ENCODE measurements at regions not wholly inside any gene's neighbourhood (a gene's known extent, or its start where the extent isn't known, plus 50 kb on each side); places are given as distances from the start of the nearest gene placed in this dataset.
"Not testable (repeated sequence)": the region's sequence is repeated elsewhere in the genome, so short reads cannot be mapped to it uniquely, and the experiment has no call there.

DNA sequence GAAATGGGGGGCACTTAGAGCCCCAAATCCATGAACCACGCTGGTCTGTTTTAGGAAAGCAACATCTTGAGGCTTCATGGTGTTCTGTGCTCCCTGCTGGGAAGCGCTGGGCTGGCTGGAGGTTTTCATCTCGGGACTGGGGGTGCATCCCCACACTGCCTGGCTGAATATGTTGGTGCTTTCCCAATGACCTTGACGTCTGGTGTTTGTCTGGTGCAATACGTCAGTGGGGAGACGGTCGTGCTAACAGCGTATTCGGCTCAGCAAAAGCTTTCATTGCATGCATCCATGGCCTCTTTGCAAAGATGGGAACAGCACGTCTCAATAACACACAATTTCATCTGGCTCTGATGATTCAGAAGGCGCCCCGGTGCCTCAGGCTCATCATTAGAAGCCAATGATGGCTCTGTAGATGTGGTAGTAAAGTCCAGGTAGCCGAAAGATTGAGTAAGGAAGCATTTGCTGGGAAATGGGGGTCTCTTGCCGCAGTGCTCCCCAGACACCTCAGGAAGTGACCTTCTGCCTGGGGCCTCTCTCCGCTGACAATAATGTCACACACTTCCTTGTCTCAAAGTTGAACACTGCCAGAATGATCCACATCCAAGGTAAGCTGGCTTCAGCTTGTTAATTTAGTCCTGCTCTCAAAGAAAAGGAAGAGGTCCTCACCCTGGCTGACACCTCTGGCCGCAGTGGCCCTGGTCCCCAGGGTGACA, 97.7 kb downstream of the ING1 start:
- no peak for DNase-seq

GRCh38 chr13:110811771-110812120, 98.2 kb downstream of the ING1 start:
- DNase-seq = no peak

DNA sequence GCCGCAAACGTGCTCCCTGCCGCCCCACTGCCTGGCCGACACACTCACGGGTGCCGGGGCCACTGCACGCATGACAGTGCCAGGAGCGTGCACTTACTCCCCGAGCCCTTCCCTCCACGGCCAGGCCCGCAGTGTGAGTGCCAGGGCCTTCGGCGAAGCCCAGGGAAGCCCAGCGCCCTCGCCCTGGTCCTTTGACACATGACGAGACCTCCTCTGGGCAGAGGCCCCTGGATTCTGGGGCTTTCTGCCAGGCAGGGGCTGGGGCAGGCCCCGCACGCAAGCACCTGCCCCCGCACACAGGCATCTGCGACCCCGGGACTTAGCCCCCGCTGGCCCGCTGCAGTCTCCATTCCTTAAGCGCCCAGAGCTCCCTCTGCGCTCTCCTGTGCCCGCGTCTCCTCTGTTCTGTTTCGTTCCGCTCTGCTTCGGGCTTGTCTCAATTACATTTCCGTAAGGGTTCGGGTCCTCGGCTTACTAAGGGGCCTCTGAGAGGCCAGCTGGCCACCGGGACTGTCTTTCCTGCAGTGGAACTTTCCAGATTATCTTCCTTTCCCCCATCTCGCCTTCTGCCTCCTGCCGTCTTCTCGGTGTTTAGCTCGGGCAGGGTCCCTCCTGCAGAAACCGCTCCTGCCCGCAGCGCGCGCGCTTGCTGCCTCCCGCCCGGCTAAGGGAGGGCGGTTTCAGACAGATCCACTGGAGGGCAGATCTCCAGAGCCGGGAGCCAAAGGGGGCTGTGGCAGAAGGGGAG, 98.8 kb downstream of the ING1 start:
- DNase-seq = no peak

DNA sequence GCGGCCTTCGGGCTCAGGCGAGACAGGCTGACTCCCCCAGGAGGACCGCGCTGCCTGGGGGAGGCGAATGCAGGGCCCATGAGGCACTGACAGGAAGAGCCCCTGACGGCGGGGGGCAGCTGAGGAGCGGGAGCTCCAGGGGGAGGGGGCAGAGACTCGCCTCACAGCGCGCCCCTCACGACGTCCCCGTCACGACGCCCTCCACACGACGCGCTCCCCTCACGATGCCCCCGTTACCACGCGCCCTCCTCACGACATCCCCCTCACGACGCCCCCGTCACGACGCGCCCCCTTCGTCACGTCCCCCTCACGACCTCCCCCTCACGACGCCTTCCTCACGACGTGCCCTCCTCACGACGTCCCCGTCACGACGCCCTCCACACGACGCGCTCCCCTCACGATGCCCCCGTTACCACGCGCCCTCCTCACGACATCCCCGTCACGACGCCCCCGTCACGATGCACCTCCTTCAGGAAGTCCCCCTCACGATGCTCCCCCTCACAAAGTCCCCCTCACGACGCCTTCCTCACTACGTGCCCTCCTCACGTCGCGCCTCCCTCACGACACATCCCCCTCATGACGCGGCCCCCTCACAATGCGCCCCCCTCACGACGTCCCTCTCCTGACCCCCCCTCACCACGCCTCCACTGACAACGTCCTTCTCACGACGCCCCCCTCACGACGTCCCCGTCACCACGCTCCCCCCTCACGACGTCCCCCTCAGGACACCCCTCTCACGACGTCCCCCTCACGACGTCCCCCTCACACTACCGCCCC, 99.6 kb downstream of the ING1 start:
- no peak for DNase-seq

- DNase-seq = no peak
Measured at GRCh38 chr13:110813646-110814624, 100.4 kb downstream of the ING1 start.

DNA sequence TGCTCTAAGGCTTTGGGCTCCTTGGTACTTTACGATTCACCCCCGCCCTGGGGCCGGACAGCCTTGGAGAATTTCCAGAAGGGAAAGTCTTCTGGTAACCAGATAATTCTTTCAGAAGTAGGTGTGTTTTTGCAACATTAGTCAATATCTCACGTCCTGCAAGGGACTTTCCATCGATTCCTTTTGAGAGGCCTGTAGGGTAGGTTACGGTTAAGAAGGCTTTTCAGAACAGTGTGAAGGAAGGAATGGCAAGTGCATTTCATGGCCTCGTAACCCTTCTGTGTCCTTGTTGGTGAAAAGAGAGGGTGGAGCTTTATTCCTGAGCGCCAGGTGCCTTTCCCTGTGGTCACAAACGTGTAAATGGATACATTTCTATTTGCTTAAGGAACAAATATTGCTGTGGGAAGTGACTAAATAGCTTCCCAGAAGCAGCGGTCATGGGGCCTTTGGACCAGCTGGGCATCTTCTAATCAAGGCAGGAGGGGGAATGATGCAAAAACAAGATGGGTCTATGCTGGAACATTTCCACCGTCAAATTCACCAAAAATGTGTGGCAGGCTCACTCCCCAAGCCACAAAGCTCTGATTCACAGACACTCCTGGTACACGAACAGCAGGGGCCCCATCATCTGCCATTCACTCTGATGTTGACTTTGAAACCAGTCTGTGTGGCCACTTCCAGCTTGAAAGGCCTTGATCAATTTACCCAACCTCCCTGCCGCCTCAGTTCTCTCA, 99.2 kb downstream of the ANKRD10 start:
- DNase-seq = no peak

DNA sequence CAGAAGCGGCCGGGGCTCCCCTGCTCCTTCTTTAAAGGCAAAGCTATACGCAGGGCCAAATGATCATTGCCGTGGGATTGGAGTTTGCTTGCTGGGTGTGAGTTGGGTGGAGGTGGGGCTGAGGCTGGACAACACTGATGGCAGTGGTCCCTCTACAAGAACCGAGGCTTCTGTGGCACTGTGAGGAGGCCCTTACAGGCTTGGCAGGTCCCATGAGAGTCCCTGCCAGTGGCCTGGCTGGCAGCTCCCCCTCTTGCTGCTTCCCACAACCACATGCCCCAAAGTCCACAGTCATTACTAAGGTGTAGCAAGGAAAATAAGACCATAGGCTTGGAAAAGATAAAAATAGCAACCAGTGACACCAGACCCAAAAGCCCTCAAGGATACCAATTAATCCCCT, 98.4 kb downstream of the ANKRD10 start:
- DNase-seq = no peak

- DNase-seq = no peak
Measured at GRCh38 chr13:110817143-110817542, 97.7 kb downstream of the ANKRD10 start.

DNA sequence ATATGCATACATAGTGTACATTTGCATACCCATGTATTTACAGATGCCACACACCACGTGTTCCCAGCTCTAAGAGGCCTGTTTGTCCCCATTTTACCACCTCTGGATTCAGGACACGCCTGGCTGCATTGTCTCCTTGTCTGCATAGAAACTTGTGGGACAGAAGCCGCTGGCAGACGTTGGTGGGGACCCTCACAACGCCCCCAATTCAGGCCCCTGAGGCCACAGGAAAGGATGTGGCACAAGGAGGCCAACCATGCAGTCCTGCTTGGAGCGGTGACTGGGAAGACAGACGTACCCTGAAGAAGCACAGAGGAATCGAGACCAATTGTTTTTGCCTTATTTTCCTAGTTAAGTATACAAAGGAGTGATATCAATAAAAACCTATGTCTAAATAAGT, 96.1 kb downstream of the ANKRD10 start:
- DNase-seq = no peak

GRCh38 chr13:110819203-110820014, 95.5 kb downstream of the ANKRD10 start:
- peak; percentile 63 for DNase-seq

DNA sequence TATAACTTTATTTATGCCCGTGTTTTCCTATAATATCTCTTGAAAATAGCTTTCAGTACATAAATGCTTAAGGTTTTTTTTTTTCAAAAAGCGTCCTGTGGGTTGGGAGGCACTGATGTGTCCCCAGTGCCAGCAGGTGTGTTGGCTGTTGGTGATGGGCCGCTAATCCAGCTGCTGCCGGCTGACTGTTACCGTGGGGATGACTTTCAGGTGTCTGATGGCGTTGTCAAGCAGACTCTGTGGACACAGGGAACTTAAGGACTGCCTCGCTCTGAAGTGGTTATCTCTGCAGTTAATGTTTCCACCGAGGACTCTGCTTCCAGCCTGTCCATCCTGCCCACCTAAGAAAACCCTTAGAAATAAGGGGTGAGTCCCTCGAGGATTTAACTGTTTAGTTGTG, 94.5 kb downstream of the ANKRD10 start:
- no peak for DNase-seq

GRCh38 chr13:110821837-110822668, 92.8 kb downstream of the ANKRD10 start:
- DNase-seq = not testable (repeated sequence)

DNA sequence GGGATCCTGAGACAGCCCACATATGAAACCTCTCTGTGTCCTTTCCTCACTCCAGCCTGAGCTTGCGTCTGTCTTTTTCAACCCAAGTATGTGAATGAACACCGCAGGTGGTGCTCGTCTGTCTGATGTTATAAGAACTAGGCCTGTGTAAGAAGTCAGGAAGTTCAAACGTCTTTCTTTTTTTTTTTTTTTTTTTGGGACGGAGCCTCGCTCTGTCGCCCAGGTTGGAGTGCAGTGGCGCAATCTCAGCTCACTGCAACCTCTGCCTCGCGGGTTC, 92.3 kb downstream of the ANKRD10 start:
- DNase-seq = no peak

- DNase-seq = no peak
Measured at GRCh38 chr13:110824702-110825300, 90.1 kb downstream of the ANKRD10 start.

GRCh38 chr13:110825516-110825915, 89.4 kb downstream of the ANKRD10 start:
- no peak for DNase-seq

DNA sequence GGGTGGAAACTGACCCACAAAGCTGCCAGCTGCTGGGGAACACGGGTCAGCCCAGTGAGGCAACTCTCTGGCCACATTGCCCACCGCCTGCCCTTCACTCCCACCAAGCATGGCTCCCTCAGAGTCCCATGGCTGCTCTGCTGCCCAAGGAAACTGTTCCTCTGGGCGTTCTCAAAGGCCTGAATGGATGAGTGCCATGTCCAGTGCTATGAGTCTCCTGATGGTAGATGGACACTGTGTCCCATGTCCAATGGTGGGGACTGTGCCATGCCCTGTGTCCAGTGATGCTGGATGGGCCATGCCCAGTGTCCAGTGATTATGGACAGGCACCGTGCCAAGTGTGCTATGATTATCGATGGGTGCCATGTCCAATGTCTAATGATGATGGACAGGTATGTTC, 88.8 kb downstream of the ANKRD10 start:
- no peak for DNase-seq

- no peak for DNase-seq
Measured at GRCh38 chr13:110826861-110827672, 87.8 kb downstream of the ANKRD10 start.
